ENCODE measurements at regions not wholly inside any gene's neighbourhood (a gene's known extent, or its start where the extent isn't known, plus 50 kb on each side); places are given as distances from the start of the nearest gene placed in this dataset.

- DNase-seq (ENCODE audit: low read depth in 1 of 2, low spot score in 2 of 2), result no peak
- H3K4me3 ChIP-seq, result no peak overlapping the region
- no peaks in the 10 kb centered on the region for H3K36me3 ChIP-seq
- no peak overlapping the region for H3K27ac ChIP-seq
- H3K4me1 ChIP-seq (replicated peaks), result no peaks in the 10 kb centered on the region
- no peaks in the 10 kb centered on the region for H3K27me3 ChIP-seq (replicated peaks)
- H3K9me3 ChIP-seq (replicated peaks), result no peaks in the 10 kb centered on the region
These were observed 255.7 kb upstream of the FMN2 start for GRCh38 chr1:239835946-239836440.

GRCh38 chr1:239840336-239840735, 251.3 kb upstream of the FMN2 start:
- no peaks in the 10 kb centered on the region for H3K36me3 ChIP-seq
- H3K4me1 ChIP-seq (replicated peaks), result no peaks in the 10 kb centered on the region
- no peak overlapping the region for H3K27ac ChIP-seq
- no peaks in the 10 kb centered on the region for H3K9me3 ChIP-seq (replicated peaks)
- H3K4me3 ChIP-seq, result no peak overlapping the region
- no peak for DNase-seq (ENCODE audit: low read depth in 1 of 2, low spot score in 2 of 2)
- H3K27me3 ChIP-seq (replicated peaks), result no peaks in the 10 kb centered on the region

- Histone ChIP-seq H3K4me1 (replicated peaks) (no peaks in the 10 kb centered on the region), H3K27ac (no peak overlapping the region), H3K9me3 (replicated peaks) (no peaks in the 10 kb centered on the region), H3K27me3 (replicated peaks) (no peaks in the 10 kb centered on the region), H3K36me3 (no peaks in the 10 kb centered on the region), H3K4me3 (no peak overlapping the region)
- no peak for DNase-seq (ENCODE audit: low read depth in 1 of 2, low spot score in 2 of 2)
These were observed 250.9 kb upstream of the FMN2 start for GRCh38 chr1:239840790-239841189.

GRCh38 chr1:239841631-239842030, 250.1 kb upstream of the FMN2 start:
- no peaks in the 10 kb centered on the region for H3K4me1 ChIP-seq (replicated peaks)
- H3K36me3 ChIP-seq, result no peaks in the 10 kb centered on the region
- H3K4me3 ChIP-seq, result no peak overlapping the region
- DNase-seq (ENCODE audit: low read depth in 1 of 2, low spot score in 2 of 2), result no peak
- H3K9me3 ChIP-seq (replicated peaks), result no peaks in the 10 kb centered on the region
- no peaks in the 10 kb centered on the region for H3K27me3 ChIP-seq (replicated peaks)
- H3K27ac ChIP-seq, result no peak overlapping the region

GRCh38 chr1:239843541-239843940, 248.1 kb upstream of the FMN2 start:
- H3K9me3 ChIP-seq (replicated peaks), result no peaks in the 10 kb centered on the region
- DNase-seq (ENCODE audit: low read depth in 1 of 2, low spot score in 2 of 2), result no peak
- H3K4me1 ChIP-seq (replicated peaks), result no peaks in the 10 kb centered on the region
- no peaks in the 10 kb centered on the region for H3K27me3 ChIP-seq (replicated peaks)
- H3K27ac ChIP-seq, result no peak overlapping the region
- H3K4me3 ChIP-seq, result no peak overlapping the region
- no peaks in the 10 kb centered on the region for H3K36me3 ChIP-seq

- Histone ChIP-seq H3K36me3 (no peaks in the 10 kb centered on the region), H3K4me3 (no peak overlapping the region), H3K9me3 (replicated peaks) (no peaks in the 10 kb centered on the region), H3K27me3 (replicated peaks) (no peaks in the 10 kb centered on the region), H3K27ac (no peak overlapping the region), H3K4me1 (replicated peaks) (no peaks in the 10 kb centered on the region)
- no peak for DNase-seq (ENCODE audit: low read depth in 1 of 2, low spot score in 2 of 2)
These were observed 246.8 kb upstream of the FMN2 start for GRCh38 chr1:239844833-239845232.

- DNase-seq (ENCODE audit: low read depth in 1 of 2, low spot score in 2 of 2), result no peak
- Histone ChIP-seq H3K36me3 (no peaks in the 10 kb centered on the region), H3K4me1 (replicated peaks) (no peaks in the 10 kb centered on the region), H3K27ac (no peak overlapping the region), H3K9me3 (replicated peaks) (no peaks in the 10 kb centered on the region), H3K4me3 (no peak overlapping the region), H3K27me3 (replicated peaks) (no peaks in the 10 kb centered on the region)
These were observed 236.8 kb upstream of the FMN2 start for GRCh38 chr1:239854922-239855321.

- Histone ChIP-seq H3K4me1 (replicated peaks) (no peaks in the 10 kb centered on the region), H3K27ac (no peak overlapping the region), H3K27me3 (replicated peaks) (no peaks in the 10 kb centered on the region), H3K36me3 (no peaks in the 10 kb centered on the region), H3K4me3 (no peak overlapping the region), H3K9me3 (replicated peaks) (no peaks in the 10 kb centered on the region)
- DNase-seq (ENCODE audit: low read depth in 1 of 2, low spot score in 2 of 2), result no peak
These were observed 235.6 kb upstream of the FMN2 start for GRCh38 chr1:239856067-239856466.

- no peak for DNase-seq (ENCODE audit: low read depth in 1 of 2, low spot score in 2 of 2)
- Histone ChIP-seq H3K4me1 (replicated peaks) (no peaks in the 10 kb centered on the region), H3K9me3 (replicated peaks) (no peaks in the 10 kb centered on the region), H3K4me3 (no peak overlapping the region), H3K36me3 (no peaks in the 10 kb centered on the region), H3K27me3 (replicated peaks) (no peaks in the 10 kb centered on the region), H3K27ac (no peak overlapping the region)
These were observed 234.8 kb upstream of the FMN2 start for GRCh38 chr1:239856924-239857323.

GRCh38 chr1:239858057-239858456, 233.6 kb upstream of the FMN2 start:
- H3K4me1 ChIP-seq (replicated peaks), result no peaks in the 10 kb centered on the region
- H3K27ac ChIP-seq, result no peak overlapping the region
- no peak overlapping the region for H3K4me3 ChIP-seq
- no peaks in the 10 kb centered on the region for H3K36me3 ChIP-seq
- no peaks in the 10 kb centered on the region; the same call in 1 of the 2 replicates for H3K27me3 ChIP-seq (replicated peaks)
- no peak for DNase-seq (ENCODE audit: low read depth in 1 of 2, low spot score in 2 of 2)
- H3K9me3 ChIP-seq (replicated peaks), result no peaks in the 10 kb centered on the region

GRCh38 chr1:239858529-239858928, 233.2 kb upstream of the FMN2 start:
- Histone ChIP-seq H3K9me3 (replicated peaks) (no peaks in the 10 kb centered on the region), H3K36me3 (no peaks in the 10 kb centered on the region), H3K4me1 (replicated peaks) (no peaks in the 10 kb centered on the region), H3K4me3 (no peak overlapping the region), H3K27me3 (replicated peaks) (no peaks in the 10 kb centered on the region; the same call in 1 of the 2 replicates), H3K27ac (no peak overlapping the region)
- DNase-seq (ENCODE audit: low read depth in 1 of 2, low spot score in 2 of 2), result no peak

GRCh38 chr1:239861985-239862384, 229.7 kb upstream of the FMN2 start:
- no peaks in the 10 kb centered on the region for H3K9me3 ChIP-seq (replicated peaks)
- H3K36me3 ChIP-seq, result no peaks in the 10 kb centered on the region
- H3K4me3 ChIP-seq, result no peak overlapping the region
- H3K27me3 ChIP-seq (replicated peaks), result no peaks in the 10 kb centered on the region; the same call in 1 of the 2 replicates
- H3K27ac ChIP-seq, result no peak overlapping the region
- no peak for DNase-seq (ENCODE audit: low read depth in 1 of 2, low spot score in 2 of 2)
- no peaks in the 10 kb centered on the region for H3K4me1 ChIP-seq (replicated peaks)

- H3K27ac ChIP-seq, result no peak overlapping the region
- no peak overlapping the region for H3K4me3 ChIP-seq
- no peaks in the 10 kb centered on the region for H3K9me3 ChIP-seq (replicated peaks)
- no peaks in the 10 kb centered on the region for H3K27me3 ChIP-seq (replicated peaks)
- H3K36me3 ChIP-seq, result no peaks in the 10 kb centered on the region
- no peak for DNase-seq (ENCODE audit: low read depth in 1 of 2, low spot score in 2 of 2)
- H3K4me1 ChIP-seq (replicated peaks), result no peaks in the 10 kb centered on the region
These were observed 223.4 kb upstream of the FMN2 start for GRCh38 chr1:239868058-239868832.

GRCh38 chr1:239870194-239870593, 221.5 kb upstream of the FMN2 start:
- no peaks in the 10 kb centered on the region for H3K27me3 ChIP-seq (replicated peaks)
- H3K4me1 ChIP-seq (replicated peaks), result no peaks in the 10 kb centered on the region
- H3K36me3 ChIP-seq, result no peaks in the 10 kb centered on the region
- H3K27ac ChIP-seq, result no peak overlapping the region
- H3K4me3 ChIP-seq, result no peak overlapping the region
- no peaks in the 10 kb centered on the region for H3K9me3 ChIP-seq (replicated peaks)
- no peak for DNase-seq (ENCODE audit: low read depth in 1 of 2, low spot score in 2 of 2)

- Histone ChIP-seq H3K4me3 (no peak overlapping the region), H3K27ac (no peak overlapping the region), H3K9me3 (replicated peaks) (no peaks in the 10 kb centered on the region), H3K27me3 (replicated peaks) (no peaks in the 10 kb centered on the region), H3K36me3 (no peaks in the 10 kb centered on the region), H3K4me1 (replicated peaks) (no peaks in the 10 kb centered on the region)
- DNase-seq (ENCODE audit: low read depth in 1 of 2, low spot score in 2 of 2), result no peak
These were observed 219.1 kb upstream of the FMN2 start for GRCh38 chr1:239872626-239873025.

Data from SJSA1 (cell line).